AG04450 (cell line): ENCODE measurements at regions not wholly inside any gene's neighbourhood (a gene's known extent, or its start where the extent isn't known, plus 50 kb on each side); places are given as distances from the start of the nearest gene placed in this dataset.

Source experiments
- CTCF ChIA-PET: fragments of 300-600, 350-600 bp; formaldehyde crosslinking; extraction: SDS; loops from one replicate; lab custom pipeline; 2022; ENCODE audit warnings: antibody characterized with exemption, inconsistent platforms; lab: Charles Lee
- POLR2A ChIA-PET: fragments of 350-600 bp; formaldehyde crosslinking; extraction: SDS; loops from one replicate; lab custom pipeline; 2021; ENCODE audit warnings: antibody characterized with exemption, inconsistent platforms; lab: Yijun Ruan, JAX
- DNase-seq: peaks from one replicate; pipeline ENCODE4 v3.0.0-alpha.2; 2011; ENCODE audit warnings: low read depth, low spot score
- H3K27ac ChIP-seq: one replicate; pipeline ENCODE4 v1.5.1; 2012; ENCODE audit warnings: low read depth, low read length, control low read depth
- H3K27me3 ChIP-seq: one replicate; pipeline ENCODE4 v1.6.0; 2012; ENCODE audit warnings: low read length; ENCODE audit not compliant: control insufficient read depth, insufficient read depth
- H3K4me3 ChIP-seq: 2 replicates; pipeline ENCODE4 v1.5.1; 2011; ENCODE audit warnings: mild to moderate bottlenecking, low read depth, low read length, control low read depth
- H3K9me3 ChIP-seq: 2 replicates; pipeline ENCODE4 v1.5.1; 2012; ENCODE audit warnings: low read length; ENCODE audit not compliant: control insufficient read depth, insufficient read depth
- CTCF ChIP-seq: IDR thresholded peaks from 2 replicates; pipeline ENCODE4 v1.5.1; 2011; ENCODE audit warnings: low read depth, low read length, control low read depth, inconsistent platforms

DNA sequence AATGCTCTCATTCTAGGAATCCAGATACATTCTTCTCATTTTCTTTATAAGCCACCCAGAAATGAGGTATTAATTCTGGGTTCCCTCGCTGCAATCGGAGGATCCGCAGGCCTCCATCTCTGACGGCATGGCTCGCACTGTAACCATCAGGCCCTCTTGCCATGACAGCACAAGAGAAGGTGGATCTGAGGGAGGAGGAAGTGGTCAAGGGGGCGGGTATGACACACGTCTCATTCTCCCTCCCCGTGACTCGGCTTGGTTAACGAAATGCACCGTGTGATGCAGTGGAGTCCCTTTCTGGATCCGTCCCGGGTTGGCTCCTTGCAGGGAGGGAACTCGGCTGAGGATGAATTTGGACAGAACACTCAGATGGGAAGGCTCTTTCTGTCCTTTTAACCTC, 280.2 kb downstream of the TCERG1L start:
- Histone ChIP-seq H3K27ac (no peak overlapping the region), H3K9me3 (peaks cover 65% of the 10 kb centered on the region), H3K4me3 (no peak overlapping the region), H3K27me3 (no peaks in the 10 kb centered on the region)
- TF ChIP-seq CTCF = no peak
- DNase-seq = no peak
- ChIA-PET POLR2A (no interaction called here), CTCF (no interaction called here)

- Histone ChIP-seq H3K9me3 (peaks cover 67% of the 10 kb centered on the region), H3K27ac (no peak overlapping the region), H3K4me3 (no peak overlapping the region), H3K27me3 (no peaks in the 10 kb centered on the region)
- DNase-seq = no peak
- CTCF ChIA-PET = no interaction called here
- POLR2A ChIA-PET = no interaction called here
- TF ChIP-seq CTCF = no peak
Observed at GRCh38 chr10:131032329-131033165, 279.0 kb downstream of the TCERG1L start.

DNA sequence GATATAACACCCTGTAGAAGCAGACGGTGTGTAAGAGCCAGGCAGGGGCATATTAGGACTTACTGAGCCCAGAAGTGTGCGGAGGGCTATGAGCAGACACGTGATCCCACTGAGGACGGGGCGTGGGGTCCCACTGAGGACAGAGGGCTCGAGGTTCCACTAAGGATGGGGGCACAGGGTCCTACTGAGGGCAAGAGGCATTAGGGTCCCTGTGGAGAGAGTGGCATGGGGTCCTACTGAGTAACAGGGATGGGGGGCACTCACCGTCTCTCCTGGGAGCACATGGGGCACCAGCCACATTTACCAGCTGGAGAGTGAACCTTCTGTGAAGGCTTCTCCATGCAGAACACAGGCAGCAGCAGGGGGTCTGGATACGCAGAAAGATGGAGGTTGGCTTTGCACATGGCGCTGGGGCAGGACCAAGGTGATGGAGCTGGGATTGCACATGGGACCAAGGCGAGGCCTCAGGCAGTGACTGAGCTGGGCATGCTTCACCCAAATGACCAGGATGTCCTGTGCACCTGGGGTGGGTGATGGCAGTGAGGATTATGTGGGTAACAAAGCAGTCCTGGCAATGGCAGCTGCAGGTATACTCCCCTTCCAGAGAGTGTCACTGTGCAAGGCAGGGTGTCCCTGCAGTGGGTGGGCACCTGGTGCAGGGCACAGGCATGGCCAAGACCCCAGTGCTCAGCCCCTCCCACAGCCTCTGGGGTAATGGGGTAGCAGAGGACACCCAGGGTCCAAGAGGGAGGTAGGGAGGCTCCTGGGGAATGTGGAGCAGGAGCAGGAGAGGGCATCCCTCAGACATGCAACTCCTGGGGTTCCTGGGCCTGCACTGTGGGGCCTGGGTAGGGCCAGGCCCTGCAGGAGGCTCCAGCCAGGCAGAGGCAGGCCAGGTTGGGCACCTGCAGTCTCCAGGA, 278.1 kb downstream of the TCERG1L start:
- no peak for TF ChIP-seq CTCF
- Histone ChIP-seq H3K4me3 (no peak overlapping the region), H3K27me3 (no peaks in the 10 kb centered on the region), H3K9me3 (peaks cover 66% of the 10 kb centered on the region), H3K27ac (no peak overlapping the region)
- ChIA-PET POLR2A (no interaction called here), CTCF (no interaction called here)
- no peak for DNase-seq

DNA sequence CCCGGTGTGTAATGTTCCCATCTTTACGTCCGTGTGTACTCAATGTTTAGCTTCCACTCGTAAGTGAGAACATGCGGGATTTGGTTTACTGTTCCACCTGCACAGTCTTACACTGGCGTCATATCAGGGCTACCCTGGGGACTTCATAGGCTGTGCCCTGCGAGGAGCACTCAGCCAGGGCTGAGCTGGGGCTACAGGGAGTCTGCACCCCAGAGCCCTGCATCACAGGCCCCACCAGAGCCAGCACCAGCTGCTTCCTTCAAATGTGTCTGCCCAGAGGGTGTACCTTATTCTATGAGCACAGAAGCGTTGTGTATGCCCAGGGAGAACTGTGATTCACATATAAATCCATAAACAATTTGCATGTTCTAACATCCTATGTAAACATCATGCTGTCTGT, 277.1 kb downstream of the TCERG1L start:
- Histone ChIP-seq H3K27ac (no peak overlapping the region), H3K9me3 (peaks cover 64% of the 10 kb centered on the region), H3K27me3 (no peaks in the 10 kb centered on the region), H3K4me3 (no peak overlapping the region)
- no peak for DNase-seq
- CTCF ChIA-PET = no interaction called here
- POLR2A ChIA-PET = no interaction called here
- TF ChIP-seq CTCF = no peak

- no peak overlapping the region for H3K4me3 ChIP-seq
Observed at GRCh38 chr10:131035779-131036178, 275.7 kb downstream of the TCERG1L start.

More at GRCh38 chr10:131035779-131036178, 275.7 kb downstream of the TCERG1L start:
- no peak for TF ChIP-seq CTCF
- ChIA-PET CTCF (no interaction called here), POLR2A (no interaction called here)
- H3K27me3 ChIP-seq = no peaks in the 10 kb centered on the region
- H3K9me3 ChIP-seq = peaks cover 57% of the 10 kb centered on the region
- no peak for DNase-seq
- no peak overlapping the region for H3K27ac ChIP-seq
